ENCODE measurements at regions not wholly inside any gene's neighbourhood (a gene's known extent, or its start where the extent isn't known, plus 50 kb on each side); places are given as distances from the start of the nearest gene placed in this dataset.
"Not testable (repeated sequence)": the region's sequence is repeated elsewhere in the genome, so short reads cannot be mapped to it uniquely, and the experiment has no call there.

DNA sequence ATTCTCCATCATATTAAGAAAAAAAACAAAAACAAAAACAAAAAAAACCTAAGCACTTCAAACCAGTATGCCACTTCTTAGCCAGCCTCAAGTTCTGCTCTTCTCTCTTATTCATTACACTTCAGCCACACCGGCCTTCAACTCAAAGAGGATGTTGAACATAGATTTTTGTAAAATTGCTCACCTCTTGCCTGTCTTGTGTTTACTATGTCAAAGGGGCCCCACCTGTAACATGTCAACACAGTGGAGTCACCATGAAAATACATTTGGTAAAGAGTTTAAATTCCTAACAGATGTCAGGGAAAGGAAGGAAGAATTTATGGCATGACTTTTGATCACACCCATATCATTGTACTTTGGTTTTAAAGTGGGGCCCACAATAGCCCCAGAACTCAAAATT, 121.1 kb upstream of the GHR start:
- DNase-seq, result no peak
- Histone ChIP-seq H3K36me3 (replicated peaks in 1 of 2) (no peaks in the 10 kb centered on the region), H3K4me3 (no peak overlapping the region), H3K4me1 (replicated peaks in 1 of 2) (no peaks in the 10 kb centered on the region), H3K27me3 (no peaks in the 10 kb centered on the region), H3K9me3 (replicated peaks in 1 of 3) (no peaks in the 10 kb centered on the region), H3K27ac (no peak overlapping the region)
- intact Hi-C loops (cut with DNase I), result no loop called here
- TF ChIP-seq CTCF (IDR thresholded peaks at IDR 0.05), result no peak
- TF ChIP-seq POLR2A (IDR thresholded peaks at IDR 0.05), result no peak
- 87 to 95% (median 88%) methylated on average over 1 of the region's 1 CpG for WGBS, 4 donors

- intact Hi-C loops (cut with DNase I), result no loop called here
- no peaks in the 10 kb centered on the region for H3K4me1 ChIP-seq (replicated peaks in 1 of 2)
- DNase-seq, result no peak
- no peaks in the 10 kb centered on the region for H3K9me3 ChIP-seq (replicated peaks in 1 of 3)
- 43 to 63% (median 49%) methylated on average over 1 of the region's 1 CpG for WGBS, 4 donors
- no peak overlapping the region for H3K4me3 ChIP-seq
- TF ChIP-seq CTCF (IDR thresholded peaks at IDR 0.05), result no peak
- no peak for TF ChIP-seq POLR2A (IDR thresholded peaks at IDR 0.05)
- H3K27ac ChIP-seq, result no peak overlapping the region
- H3K27me3 ChIP-seq, result no peaks in the 10 kb centered on the region
- H3K36me3 ChIP-seq (replicated peaks in 1 of 2), result no peaks in the 10 kb centered on the region
Measured at GRCh38 chr5:42306287-42306686, 117.0 kb upstream of the GHR start.

GRCh38 chr5:42309865-42310264, 113.4 kb upstream of the GHR start:
- Histone ChIP-seq H3K9me3 (replicated peaks in 1 of 3) (no peaks in the 10 kb centered on the region), H3K36me3 (replicated peaks in 1 of 2) (no peaks in the 10 kb centered on the region), H3K27me3 (no peaks in the 10 kb centered on the region), H3K4me1 (replicated peaks in 1 of 2) (no peaks in the 10 kb centered on the region), H3K4me3 (no peak overlapping the region), H3K27ac (no peak overlapping the region)
- no peak for DNase-seq
- TF ChIP-seq CTCF (IDR thresholded peaks at IDR 0.05), result no peak
- TF ChIP-seq POLR2A (IDR thresholded peaks at IDR 0.05), result no peak
- intact Hi-C loops (cut with DNase I), result no loop called here

DNA sequence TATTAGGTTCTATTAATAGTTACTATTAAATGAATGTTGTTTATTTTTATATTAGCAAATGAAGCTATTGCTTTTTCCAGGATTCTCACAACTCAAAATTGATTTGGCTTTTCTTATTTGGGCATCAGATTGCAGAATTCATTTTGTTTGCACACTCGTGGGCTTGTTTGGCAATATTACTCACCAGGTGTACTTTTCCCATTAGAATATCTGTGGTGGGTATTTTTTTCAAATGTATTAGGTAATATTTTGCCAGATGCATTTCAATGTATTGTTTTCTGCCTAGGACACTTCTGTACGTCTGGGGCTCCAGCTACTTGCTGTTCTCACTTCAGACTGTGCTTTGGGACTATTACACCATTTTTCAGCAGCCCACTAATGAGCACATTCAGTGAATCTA, 108.0 kb upstream of the GHR start:
- no peak overlapping the region for H3K27ac ChIP-seq
- no peaks in the 10 kb centered on the region for H3K27me3 ChIP-seq
- no peak for DNase-seq
- no peaks in the 10 kb centered on the region for H3K36me3 ChIP-seq (replicated peaks in 1 of 2)
- H3K4me3 ChIP-seq, result no peak overlapping the region
- 34 to 45% (median 38%) methylated on average over 2 of the region's 2 CpGs for WGBS, 4 donors
- no peak for TF ChIP-seq POLR2A (IDR thresholded peaks at IDR 0.05)
- H3K4me1 ChIP-seq (replicated peaks in 1 of 2), result no peaks in the 10 kb centered on the region
- intact Hi-C loops (cut with DNase I), result no loop called here
- peaks cover 0 to 10% (median 0%) of the 10 kb centered on the region in 3 donors for H3K9me3 ChIP-seq (replicated peaks in 1 of 3)

GRCh38 chr5:42317575-42317974, 105.7 kb upstream of the GHR start:
- no peaks in the 10 kb centered on the region for H3K36me3 ChIP-seq (replicated peaks in 1 of 2)
- 39 to 72% (median 64%) methylated on average over 2 of the region's 2 CpGs for WGBS, 4 donors
- intact Hi-C loops (cut with DNase I), result no loop called here
- H3K27ac ChIP-seq, result no peak overlapping the region
- TF ChIP-seq CTCF (IDR thresholded peaks at IDR 0.05), result no peak
- TF ChIP-seq POLR2A (IDR thresholded peaks at IDR 0.05), result no peak
- no peaks in the 10 kb centered on the region for H3K27me3 ChIP-seq
- H3K9me3 ChIP-seq (replicated peaks in 1 of 3), result peaks cover 0 to 10% (median 0%) of the 10 kb centered on the region in 3 donors
- DNase-seq, result no peak
- no peak overlapping the region for H3K4me3 ChIP-seq
- no peaks in the 10 kb centered on the region for H3K4me1 ChIP-seq (replicated peaks in 1 of 2)

GRCh38 chr5:42319546-42319945, 103.7 kb upstream of the GHR start:
- DNase-seq; H3K4me3 ChIP-seq; H3K36me3 ChIP-seq (replicated peaks in 1 of 2); H3K4me1 ChIP-seq (replicated peaks in 1 of 2); H3K27me3 ChIP-seq; H3K27ac ChIP-seq; intact Hi-C loops (cut with DNase I): not testable (repeated sequence)
- 85 to 91% (median 86%) methylated on average over 5 of the region's 5 CpGs for WGBS, 4 donors
- peaks cover 0 to 10% (median 0%) of the 10 kb centered on the region in 3 donors for H3K9me3 ChIP-seq (replicated peaks in 1 of 3)
